ENCODE measurements at regions not wholly inside any gene's neighbourhood (a gene's known extent, or its start where the extent isn't known, plus 50 kb on each side); places are given as distances from the start of the nearest gene placed in this dataset.

DNA sequence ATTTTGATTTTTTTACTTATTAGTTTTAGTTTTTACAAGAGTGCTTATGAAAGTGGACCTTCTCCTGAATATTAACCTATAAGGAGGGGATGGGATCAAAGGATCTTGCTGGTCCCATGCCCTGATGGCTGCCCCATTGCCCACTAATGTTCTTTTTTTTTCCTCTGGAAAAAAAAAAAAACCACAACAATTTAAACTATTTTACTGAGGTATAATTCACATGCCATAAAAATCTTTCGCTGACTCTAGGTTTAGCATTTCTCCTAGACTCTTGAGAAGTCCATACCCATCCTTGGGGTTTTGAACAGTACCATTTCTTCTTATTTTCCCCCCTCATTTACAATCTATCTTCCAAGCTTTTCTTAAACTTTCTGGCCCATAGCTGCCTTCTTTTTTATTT, 481.8 kb downstream of the TFEC start:
- no peaks in the 10 kb centered on the region for H3K4me1 Mint-ChIP-seq (ENCODE audit: low read depth)
- no peak for DNase-seq (ENCODE audit: low spot score)
- intact Hi-C loops (cut with micrococcal nuclease): no loop called here
- H3K27me3 Mint-ChIP-seq (ENCODE audit: low read depth): no peaks in the 10 kb centered on the region
- no peak overlapping the region for H3K27ac Mint-ChIP-seq
- no peak overlapping the region for H3K4me3 Mint-ChIP-seq (ENCODE audit: low read depth)
- no peaks in the 10 kb centered on the region for H3K9me3 Mint-ChIP-seq
- H3K36me3 Mint-ChIP-seq (ENCODE audit: low read depth): no peaks in the 10 kb centered on the region

- H3K9me3 Mint-ChIP-seq: no peaks in the 10 kb centered on the region
- no peaks in the 10 kb centered on the region for H3K4me1 Mint-ChIP-seq (ENCODE audit: low read depth)
- DNase-seq (ENCODE audit: low spot score): no peak
- no peaks in the 10 kb centered on the region for H3K36me3 Mint-ChIP-seq (ENCODE audit: low read depth)
- no peak overlapping the region for H3K4me3 Mint-ChIP-seq (ENCODE audit: low read depth)
- intact Hi-C loops (cut with micrococcal nuclease): no loop called here
- no peak overlapping the region for H3K27ac Mint-ChIP-seq
- H3K27me3 Mint-ChIP-seq (ENCODE audit: low read depth): no peaks in the 10 kb centered on the region
Measured at GRCh38 chr7:115546790-115547189, 483.8 kb downstream of the TFEC start.

GRCh38 chr7:115533785-115534184, 496.8 kb downstream of the TFEC start:
- Mint-ChIP-seq H3K27ac (no peak overlapping the region), H3K9me3 (no peaks in the 10 kb centered on the region)

GRCh38 chr7:115526278-115526677, 504.3 kb downstream of the TFEC start:
- Mint-ChIP-seq H3K4me3 (ENCODE audit: low read depth) (no peak overlapping the region), H3K27me3 (ENCODE audit: low read depth) (no peaks in the 10 kb centered on the region), H3K9me3 (no peaks in the 10 kb centered on the region), H3K36me3 (ENCODE audit: low read depth) (no peaks in the 10 kb centered on the region), H3K4me1 (ENCODE audit: low read depth) (no peaks in the 10 kb centered on the region), H3K27ac (no peak overlapping the region)
- no peak for DNase-seq (ENCODE audit: low spot score)
- intact Hi-C loops (cut with micrococcal nuclease): no loop called here

More at GRCh38 chr7:115533785-115534184, 496.8 kb downstream of the TFEC start:
- Mint-ChIP-seq H3K36me3 (ENCODE audit: low read depth) (no peaks in the 10 kb centered on the region), H3K4me1 (ENCODE audit: low read depth) (peaks cover 2% of the 10 kb centered on the region), H3K4me3 (ENCODE audit: low read depth) (no peak overlapping the region), H3K27me3 (ENCODE audit: low read depth) (no peaks in the 10 kb centered on the region)
- intact Hi-C loops (cut with micrococcal nuclease): no loop called here
- no peak for DNase-seq (ENCODE audit: low spot score)

- Mint-ChIP-seq H3K4me1 (ENCODE audit: low read depth) (no peaks in the 10 kb centered on the region), H3K27me3 (ENCODE audit: low read depth) (no peaks in the 10 kb centered on the region), H3K27ac (no peak overlapping the region), H3K9me3 (no peaks in the 10 kb centered on the region), H3K36me3 (ENCODE audit: low read depth) (no peaks in the 10 kb centered on the region), H3K4me3 (ENCODE audit: low read depth) (no peak overlapping the region)
- intact Hi-C loops (cut with micrococcal nuclease): no loop called here
- DNase-seq (ENCODE audit: low spot score): no peak
Measured at GRCh38 chr7:115522174-115522573, 508.4 kb downstream of the TFEC start.

- no peak overlapping the region for H3K4me3 Mint-ChIP-seq (ENCODE audit: low read depth)
- intact Hi-C loops (cut with micrococcal nuclease): no loop called here
- H3K27me3 Mint-ChIP-seq (ENCODE audit: low read depth): no peaks in the 10 kb centered on the region
- H3K9me3 Mint-ChIP-seq: no peaks in the 10 kb centered on the region
- no peaks in the 10 kb centered on the region for H3K4me1 Mint-ChIP-seq (ENCODE audit: low read depth)
- no peaks in the 10 kb centered on the region for H3K36me3 Mint-ChIP-seq (ENCODE audit: low read depth)
- H3K27ac Mint-ChIP-seq: no peak overlapping the region
- no peak for DNase-seq (ENCODE audit: low spot score)
Measured at GRCh38 chr7:115516341-115516740, 514.2 kb downstream of the TFEC start.

DNA sequence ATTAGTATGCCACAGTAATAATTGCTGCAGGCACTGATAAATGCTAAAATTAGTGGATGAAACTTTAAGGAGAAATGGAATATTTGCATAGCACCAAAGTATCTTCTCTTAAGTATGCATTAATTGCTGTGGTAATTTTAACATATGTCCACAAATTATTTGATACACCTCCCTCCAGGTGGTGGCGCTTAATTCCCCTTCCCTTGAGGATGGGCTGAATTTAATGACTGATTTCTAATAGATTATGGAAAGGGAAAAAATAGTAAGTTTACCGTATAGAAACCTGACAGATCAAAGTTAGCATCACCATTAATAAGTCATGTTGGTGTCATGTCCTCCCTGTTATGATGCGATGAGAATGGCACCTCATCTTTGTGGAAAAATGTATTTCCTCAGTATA, 519.2 kb downstream of the TFEC start:
- no peak overlapping the region for H3K4me3 Mint-ChIP-seq (ENCODE audit: low read depth)
- DNase-seq (ENCODE audit: low spot score): no peak
- intact Hi-C loops (cut with micrococcal nuclease): no loop called here
- no peaks in the 10 kb centered on the region for H3K4me1 Mint-ChIP-seq (ENCODE audit: low read depth)
- no peaks in the 10 kb centered on the region for H3K36me3 Mint-ChIP-seq (ENCODE audit: low read depth)
- H3K27ac Mint-ChIP-seq: no peak overlapping the region
- no peaks in the 10 kb centered on the region for H3K27me3 Mint-ChIP-seq (ENCODE audit: low read depth)
- no peaks in the 10 kb centered on the region for H3K9me3 Mint-ChIP-seq

DNA sequence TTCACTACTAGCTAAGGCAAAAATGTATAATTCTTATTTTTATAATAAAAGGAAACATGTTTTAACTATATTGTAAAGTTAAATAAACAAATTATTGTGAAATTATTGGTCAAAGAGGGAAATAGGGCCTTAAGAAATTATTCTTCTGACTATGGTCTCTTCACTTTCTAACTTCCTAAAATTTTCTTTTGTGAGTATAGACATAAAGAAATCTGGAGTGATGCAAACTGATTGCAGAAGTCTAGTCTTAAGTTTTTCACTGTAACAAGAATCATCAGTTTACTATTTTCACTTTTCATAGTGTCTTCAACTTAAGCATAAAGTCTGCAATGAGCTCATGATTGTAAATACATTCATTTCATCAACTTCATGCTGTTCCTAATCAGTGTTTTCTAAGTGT, 525.4 kb downstream of the TFEC start:
- intact Hi-C loops (cut with micrococcal nuclease): no loop called here
- no peak for DNase-seq (ENCODE audit: low spot score)
- no peaks in the 10 kb centered on the region for H3K36me3 Mint-ChIP-seq (ENCODE audit: low read depth)
- H3K4me3 Mint-ChIP-seq (ENCODE audit: low read depth): no peak overlapping the region
- no peaks in the 10 kb centered on the region for H3K27me3 Mint-ChIP-seq (ENCODE audit: low read depth)
- H3K4me1 Mint-ChIP-seq (ENCODE audit: low read depth): no peaks in the 10 kb centered on the region
- H3K27ac Mint-ChIP-seq: no peak overlapping the region
- no peaks in the 10 kb centered on the region for H3K9me3 Mint-ChIP-seq

DNA sequence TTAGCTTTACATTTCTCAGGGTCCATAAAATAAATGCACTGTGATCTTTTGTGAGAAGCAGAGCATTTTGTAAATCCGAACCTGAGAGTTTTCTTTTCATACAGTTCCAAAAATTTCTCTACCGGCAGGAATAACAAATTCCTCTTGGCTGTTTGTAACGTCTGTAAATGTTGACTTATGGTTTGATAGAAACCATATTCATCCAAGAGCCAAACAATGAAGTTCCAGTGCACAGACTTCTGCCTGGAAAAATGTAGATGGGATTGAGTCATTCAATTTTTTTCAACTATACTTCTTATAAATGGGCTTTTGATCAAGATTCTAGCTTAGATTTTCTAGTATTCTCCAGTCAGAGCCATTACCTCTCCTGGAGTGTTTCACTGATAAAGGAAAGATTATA, 530.6 kb downstream of the TFEC start:
- no peak overlapping the region for H3K27ac Mint-ChIP-seq
- DNase-seq (ENCODE audit: low spot score): no peak
- no peaks in the 10 kb centered on the region for H3K27me3 Mint-ChIP-seq (ENCODE audit: low read depth)
- no peaks in the 10 kb centered on the region for H3K4me1 Mint-ChIP-seq (ENCODE audit: low read depth)
- no peaks in the 10 kb centered on the region for H3K9me3 Mint-ChIP-seq
- no peak overlapping the region for H3K4me3 Mint-ChIP-seq (ENCODE audit: low read depth)
- intact Hi-C loops (cut with micrococcal nuclease): no loop called here
- no peaks in the 10 kb centered on the region for H3K36me3 Mint-ChIP-seq (ENCODE audit: low read depth)

DNA sequence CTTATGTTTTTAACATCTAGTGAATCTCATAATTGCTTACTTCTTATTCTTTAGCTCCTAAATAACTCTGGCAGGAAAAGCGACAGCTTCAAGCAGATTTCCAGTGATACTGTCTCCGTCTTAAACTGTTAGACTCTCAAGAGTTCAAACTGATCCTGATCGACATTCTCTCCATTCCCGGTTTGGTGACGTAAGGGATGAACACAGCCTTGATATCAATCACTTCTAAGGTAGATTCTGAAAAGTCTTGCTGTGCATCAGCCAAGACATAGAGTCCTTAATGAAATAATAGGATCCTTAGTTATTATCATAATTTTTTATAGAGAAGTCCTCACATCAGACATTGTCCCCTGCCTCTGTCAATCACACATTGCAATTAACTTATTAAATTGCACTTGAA, 534.6 kb downstream of the TFEC start:
- Mint-ChIP-seq H3K4me3 (ENCODE audit: low read depth) (no peak overlapping the region), H3K27me3 (ENCODE audit: low read depth) (no peaks in the 10 kb centered on the region), H3K4me1 (ENCODE audit: low read depth) (no peaks in the 10 kb centered on the region), H3K9me3 (no peaks in the 10 kb centered on the region), H3K36me3 (ENCODE audit: low read depth) (no peaks in the 10 kb centered on the region), H3K27ac (no peak overlapping the region)
- DNase-seq (ENCODE audit: low spot score): no peak
- intact Hi-C loops (cut with micrococcal nuclease): no loop called here

- H3K4me3 Mint-ChIP-seq (ENCODE audit: low read depth): no peak overlapping the region
- H3K27me3 Mint-ChIP-seq (ENCODE audit: low read depth): no peaks in the 10 kb centered on the region
- H3K4me1 Mint-ChIP-seq (ENCODE audit: low read depth): no peaks in the 10 kb centered on the region
- intact Hi-C loops (cut with micrococcal nuclease): no loop called here
- H3K27ac Mint-ChIP-seq: no peak overlapping the region
- no peaks in the 10 kb centered on the region for H3K9me3 Mint-ChIP-seq
- H3K36me3 Mint-ChIP-seq (ENCODE audit: low read depth): no peaks in the 10 kb centered on the region
- no peak for DNase-seq (ENCODE audit: low spot score)
Measured at GRCh38 chr7:115494529-115495147, 535.9 kb downstream of the TFEC start.

GRCh38 chr7:115493381-115493780, 537.2 kb downstream of the TFEC start:
- Mint-ChIP-seq H3K9me3 (no peaks in the 10 kb centered on the region), H3K4me3 (ENCODE audit: low read depth) (no peak overlapping the region), H3K36me3 (ENCODE audit: low read depth) (no peaks in the 10 kb centered on the region), H3K27ac (no peak overlapping the region), H3K27me3 (ENCODE audit: low read depth) (no peaks in the 10 kb centered on the region), H3K4me1 (ENCODE audit: low read depth) (no peaks in the 10 kb centered on the region)
- DNase-seq (ENCODE audit: low spot score): no peak
- intact Hi-C loops (cut with micrococcal nuclease): no loop called here

DNA sequence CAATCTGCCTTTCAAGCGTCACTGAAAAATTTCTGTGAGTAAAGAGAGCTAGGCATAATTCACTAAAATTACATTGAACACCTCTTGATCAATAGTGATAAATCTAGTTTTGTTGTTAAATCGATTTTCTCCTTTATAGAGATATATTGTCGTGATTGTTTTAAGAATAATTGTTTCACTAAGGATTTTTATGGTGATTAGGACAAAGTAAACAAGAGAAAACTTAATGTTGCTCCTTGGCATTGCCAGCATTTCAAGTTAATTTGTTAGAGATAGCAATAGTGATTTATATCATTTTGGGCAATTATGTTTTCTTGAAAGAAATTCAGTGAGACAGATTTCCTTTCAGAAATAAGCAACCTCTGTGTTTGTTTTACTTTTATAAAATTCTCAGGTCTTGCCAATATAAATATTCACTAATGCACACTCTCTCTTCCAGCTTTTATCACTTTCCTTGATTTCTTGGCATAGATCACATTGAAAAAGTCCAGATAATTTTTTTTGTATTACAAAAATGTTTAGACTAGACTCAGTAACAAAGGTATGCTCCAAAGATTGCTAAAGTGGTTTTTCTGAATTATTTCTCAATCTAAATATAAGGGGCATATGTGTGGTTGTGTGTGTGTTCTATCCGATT, 538.7 kb downstream of the TFEC start:
- intact Hi-C loops (cut with micrococcal nuclease): no loop called here
- H3K4me3 Mint-ChIP-seq (ENCODE audit: low read depth): no peak overlapping the region
- no peak for DNase-seq (ENCODE audit: low spot score)
- no peak overlapping the region for H3K27ac Mint-ChIP-seq
- H3K27me3 Mint-ChIP-seq (ENCODE audit: low read depth): no peaks in the 10 kb centered on the region
- no peaks in the 10 kb centered on the region for H3K9me3 Mint-ChIP-seq
- no peaks in the 10 kb centered on the region for H3K4me1 Mint-ChIP-seq (ENCODE audit: low read depth)
- H3K36me3 Mint-ChIP-seq (ENCODE audit: low read depth): no peaks in the 10 kb centered on the region

Data from activated T-helper 2 cell treated with anti-CD3 and anti-CD28 coated beads, Interferon-gamma antibody, Interleukin-2, Interleukin-4, amounts not matched to agents 10 μg/mL and 5 μg/mL and 100 μg/mL, durations not matched to agents 14 hours and 24 hours and 36 hours (primary cell).